ENCODE measurements at regions not wholly inside any gene's neighbourhood (a gene's known extent, or its start where the extent isn't known, plus 50 kb on each side); places are given as distances from the start of the nearest gene placed in this dataset.

DNA sequence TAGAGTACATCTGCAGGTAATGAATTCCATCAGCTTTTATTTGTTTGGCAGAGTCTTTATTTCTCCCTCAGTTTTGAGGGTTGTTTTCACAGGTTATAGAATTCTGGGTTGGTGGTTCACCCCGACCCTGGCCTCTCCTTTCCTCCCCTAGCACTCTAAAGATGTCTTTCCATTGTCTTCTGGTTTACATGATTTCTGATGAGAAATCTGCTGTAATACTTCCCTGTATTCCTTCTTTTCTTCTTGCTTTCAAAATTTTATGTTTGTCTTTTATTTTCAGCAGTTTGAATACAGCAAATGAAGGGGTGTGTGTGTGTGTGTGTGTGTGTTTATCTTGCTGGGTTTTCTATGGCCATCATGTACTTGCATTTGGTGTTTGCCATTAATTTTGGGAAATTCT, 312.0 kb upstream of the RPS23 start (continued):
- no peak for TF ChIP-seq PBX3 (IDR thresholded peaks at IDR 0.05)
- no peak for TF ChIP-seq RFX5 (IDR thresholded peaks at IDR 0.05)
- TF ChIP-seq REST (IDR thresholded peaks at IDR 0.05): no peak

DNA sequence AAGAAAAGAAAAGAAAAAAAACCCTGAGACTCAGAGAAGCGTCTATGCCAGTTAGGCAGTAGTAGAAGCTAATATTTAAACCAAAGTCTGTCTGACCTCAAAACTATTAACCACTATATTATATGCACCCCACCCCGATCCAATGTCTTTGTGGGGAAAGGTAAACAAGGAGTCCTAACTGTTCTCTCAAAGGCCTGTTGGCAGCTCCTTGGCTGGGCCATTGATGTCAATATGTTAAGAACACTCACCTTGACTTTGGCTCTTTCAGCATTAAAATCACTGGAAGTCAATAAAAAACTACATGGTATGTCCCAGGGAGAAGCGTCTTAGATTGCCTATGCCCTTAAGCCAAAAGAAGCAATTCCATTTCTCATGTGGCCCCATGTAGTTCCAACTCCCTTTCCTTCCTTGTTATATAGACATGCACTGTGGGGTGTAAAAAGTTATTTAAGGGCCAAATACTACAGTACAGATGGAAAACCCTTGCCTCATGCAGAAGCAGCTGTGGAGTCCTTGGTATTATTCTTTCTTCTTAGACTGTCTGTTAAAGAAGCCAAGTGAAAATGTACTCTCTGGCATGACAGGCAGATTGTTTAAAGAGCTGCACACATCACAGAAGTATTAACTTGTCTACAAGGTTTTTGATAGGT, 308.6 kb upstream of the RPS23 start:
- ChIA-PET CTCF (interaction anchor here (0.7 to 0.9 kb wide), 2 partner anchors 9 to 970 kb away, joined by 3 read pairs; no protein-coding TSS in a partner anchor), POLR2A (interaction anchor here (0.7 kb wide), 1 partner anchor 129 kb away, joined by 6 read pairs; no protein-coding TSS in a partner anchor)
- no peak for FAIRE-seq
- no peak overlapping the region for H3K4me3 ChIP-seq
- peaks cover 11% of the 10 kb centered on the region for H3K9me3 ChIP-seq
- no peaks in the 10 kb centered on the region for H3K4me1 ChIP-seq
- TF ChIP-seq RAD21 (conservative IDR thresholded peaks at IDR 0.05 in 1 of 2, IDR thresholded peaks at IDR 0.05 in 1 of 2): no peak
- TF ChIP-seq KDM5A (IDR thresholded peaks at IDR 0.05): no peak
- no peak for TF ChIP-seq POLR2AphosphoS2 (conservative IDR thresholded peaks at IDR 0.05; ENCODE audit: low read length)
- no peak for TF ChIP-seq BHLHE40 (IDR thresholded peaks at IDR 0.05; ENCODE audit: low read depth, low read length)
- no peak for TF ChIP-seq ZSCAN20 (CRISPR knock-in tag; IDR thresholded peaks at IDR 0.05)
- TF ChIP-seq MAFK (IDR thresholded peaks at IDR 0.05; ENCODE audit: partially characterized antibody): no peak
- TF ChIP-seq SMC3 (IDR thresholded peaks at IDR 0.05): no peak
- no peak for TF ChIP-seq TFCP2L1 (CRISPR knock-in tag; IDR thresholded peaks at IDR 0.05)
- no peak for TF ChIP-seq GATA3 (IDR thresholded peaks at IDR 0.05; ENCODE audit: borderline replicate concordance)
- TF ChIP-seq, protein P1, sequence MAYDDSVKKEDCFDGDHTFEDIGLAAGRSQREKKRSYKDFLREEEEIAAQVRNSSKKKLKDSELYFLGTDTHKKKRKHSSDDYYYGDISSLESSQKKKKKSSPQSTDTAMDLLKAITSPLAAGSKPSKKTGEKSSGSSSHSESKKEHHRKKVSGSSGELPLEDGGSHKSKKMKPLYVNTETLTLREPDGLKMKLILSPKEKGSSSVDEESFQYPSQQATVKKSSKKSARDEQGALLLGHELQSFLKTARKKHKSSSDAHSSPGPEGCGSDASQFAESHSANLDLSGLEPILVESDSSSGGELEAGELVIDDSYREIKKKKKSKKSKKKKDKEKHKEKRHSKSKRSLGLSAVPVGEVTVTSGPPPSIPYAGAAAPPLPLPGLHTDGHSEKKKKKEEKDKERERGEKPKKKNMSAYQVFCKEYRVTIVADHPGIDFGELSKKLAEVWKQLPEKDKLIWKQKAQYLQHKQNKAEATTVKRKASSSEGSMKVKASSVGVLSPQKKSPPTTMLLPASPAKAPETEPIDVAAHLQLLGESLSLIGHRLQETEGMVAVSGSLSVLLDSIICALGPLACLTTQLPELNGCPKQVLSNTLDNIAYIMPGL (CRISPR knock-in tag; IDR thresholded peaks at IDR 0.05; ENCODE audit: borderline replicate concordance): no peak
- TF ChIP-seq MAZ (IDR thresholded peaks at IDR 0.05; ENCODE audit: borderline replicate concordance, low read depth, low read length): no peak
- no peak for TF ChIP-seq FOSB (CRISPR knock-in tag; IDR thresholded peaks at IDR 0.05)
- no peak for TF ChIP-seq CEBPB (IDR thresholded peaks at IDR 0.05)
- TF ChIP-seq HEYL (CRISPR knock-in tag; IDR thresholded peaks at IDR 0.05): no peak
- TF ChIP-seq, protein P2, sequence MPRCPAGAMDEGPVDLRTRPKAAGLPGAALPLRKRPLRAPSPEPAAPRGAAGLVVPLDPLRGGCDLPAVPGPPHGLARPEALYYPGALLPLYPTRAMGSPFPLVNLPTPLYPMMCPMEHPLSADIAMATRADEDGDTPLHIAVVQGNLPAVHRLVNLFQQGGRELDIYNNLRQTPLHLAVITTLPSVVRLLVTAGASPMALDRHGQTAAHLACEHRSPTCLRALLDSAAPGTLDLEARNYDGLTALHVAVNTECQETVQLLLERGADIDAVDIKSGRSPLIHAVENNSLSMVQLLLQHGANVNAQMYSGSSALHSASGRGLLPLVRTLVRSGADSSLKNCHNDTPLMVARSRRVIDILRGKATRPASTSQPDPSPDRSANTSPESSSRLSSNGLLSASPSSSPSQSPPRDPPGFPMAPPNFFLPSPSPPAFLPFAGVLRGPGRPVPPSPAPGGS (IDR thresholded peaks at IDR 0.05): no peak
- TF ChIP-seq, protein P3, sequence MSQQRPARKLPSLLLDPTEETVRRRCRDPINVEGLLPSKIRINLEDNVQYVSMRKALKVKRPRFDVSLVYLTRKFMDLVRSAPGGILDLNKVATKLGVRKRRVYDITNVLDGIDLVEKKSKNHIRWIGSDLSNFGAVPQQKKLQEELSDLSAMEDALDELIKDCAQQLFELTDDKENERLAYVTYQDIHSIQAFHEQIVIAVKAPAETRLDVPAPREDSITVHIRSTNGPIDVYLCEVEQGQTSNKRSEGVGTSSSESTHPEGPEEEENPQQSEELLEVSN (IDR thresholded peaks at IDR 0.05; ENCODE audit: borderline replicate concordance, low read depth): no peak
- TF ChIP-seq RARB (CRISPR knock-in tag; IDR thresholded peaks at IDR 0.05): no peak
- TF ChIP-seq EP300 (IDR thresholded peaks at IDR 0.05): no peak
- TF ChIP-seq HOXB5 (CRISPR knock-in tag; IDR thresholded peaks at IDR 0.05): no peak
- no peak overlapping the region for H3K27ac ChIP-seq
- no peak for ATAC-seq
- DNase-seq (ENCODE audit: low read depth in 1 of 2, low spot score in 1 of 2): no peak
- WGBS (ENCODE audit: missing lambda C conversion rate): 24% methylated on average over 3 of the region's 3 CpGs
- H3K4me2 ChIP-seq: no peak overlapping the region
